Astrocyte (in vitro differentiated cells and primary cell): ENCODE measurements at regions not wholly inside any gene's neighbourhood (a gene's known extent, or its start where the extent isn't known, plus 50 kb on each side); places are given as distances from the start of the nearest gene placed in this dataset.

Experiments
- EZH2 ChIP-seq: IDR thresholded peaks from 2 replicates; pipeline ENCODE4 v1.6.1; 2012; ENCODE audit warnings: mild to moderate bottlenecking, low read length, inconsistent platforms; ENCODE audit not compliant: insufficient read depth
- TF ChIP-seq, protein P1 (sequence below): IDR thresholded peaks from 2 replicates; pipeline ENCODE4 v1.5.1; 2011; ENCODE audit warnings: low read depth, mild to moderate bottlenecking, inconsistent platforms, low read length, moderate library complexity; ENCODE audit not compliant: insufficient read depth

DNA sequence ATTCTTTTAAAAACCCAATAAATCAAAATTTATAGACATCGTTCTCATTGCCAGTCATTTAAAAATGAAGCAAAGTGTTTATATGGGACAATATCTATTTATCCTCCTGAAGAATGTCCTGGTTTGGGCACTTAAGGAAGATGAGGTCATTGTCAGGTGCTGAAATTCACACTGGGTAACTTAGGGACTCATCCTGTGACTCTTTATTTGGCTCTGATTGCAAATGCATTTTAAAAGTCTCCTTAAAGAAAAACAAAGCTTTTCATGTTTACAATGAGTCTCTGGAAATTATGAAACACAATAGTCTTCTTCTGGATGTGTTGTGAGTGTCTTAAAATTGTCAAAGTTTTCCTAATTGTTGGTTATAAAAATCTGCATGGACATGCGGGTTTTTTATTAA lies 69.5 kb upstream of the GPR158 start:
- TF ChIP-seq, protein P1, sequence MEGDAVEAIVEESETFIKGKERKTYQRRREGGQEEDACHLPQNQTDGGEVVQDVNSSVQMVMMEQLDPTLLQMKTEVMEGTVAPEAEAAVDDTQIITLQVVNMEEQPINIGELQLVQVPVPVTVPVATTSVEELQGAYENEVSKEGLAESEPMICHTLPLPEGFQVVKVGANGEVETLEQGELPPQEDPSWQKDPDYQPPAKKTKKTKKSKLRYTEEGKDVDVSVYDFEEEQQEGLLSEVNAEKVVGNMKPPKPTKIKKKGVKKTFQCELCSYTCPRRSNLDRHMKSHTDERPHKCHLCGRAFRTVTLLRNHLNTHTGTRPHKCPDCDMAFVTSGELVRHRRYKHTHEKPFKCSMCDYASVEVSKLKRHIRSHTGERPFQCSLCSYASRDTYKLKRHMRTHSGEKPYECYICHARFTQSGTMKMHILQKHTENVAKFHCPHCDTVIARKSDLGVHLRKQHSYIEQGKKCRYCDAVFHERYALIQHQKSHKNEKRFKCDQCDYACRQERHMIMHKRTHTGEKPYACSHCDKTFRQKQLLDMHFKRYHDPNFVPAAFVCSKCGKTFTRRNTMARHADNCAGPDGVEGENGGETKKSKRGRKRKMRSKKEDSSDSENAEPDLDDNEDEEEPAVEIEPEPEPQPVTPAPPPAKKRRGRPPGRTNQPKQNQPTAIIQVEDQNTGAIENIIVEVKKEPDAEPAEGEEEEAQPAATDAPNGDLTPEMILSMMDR: no peak
- TF ChIP-seq EZH2: no peak
